Gastrocnemius medialis (tissue), 4 donors: ENCODE measurements at regions not wholly inside any gene's neighbourhood (a gene's known extent, or its start where the extent isn't known, plus 50 kb on each side); places are given as distances from the start of the nearest gene placed in this dataset.

Experiments
- ATAC-seq, 2 donors: fragments of 150-250 bp; one replicate each; pipeline ENCODE4 v1.9.1; 2016
- DNase-seq, 2 donors: peaks; one replicate each; pipeline ENCODE4 v3.0.0-alpha.2; 2019
- H3K27ac ChIP-seq, 4 donors: fragments of 200-600 bp; sonication (generic); 1 replicate in 1 of 4; 2 replicates in 3 of 4; pipeline ENCODE4 v1.5.1; 2016 to 2018; ENCODE audit warnings: mild to moderate bottlenecking in 2 of 4, moderate library complexity in 1 of 4
- H3K27me3 ChIP-seq, 3 donors: fragments of 200-600 bp; sonication (generic) in 2 of 3; 1 replicate in 1 of 3; 2 replicates in 2 of 3; pipeline versions ENCODE4 v1.5.1 to v1.6.0; 2016 to 2019; ENCODE audit warnings: mild to moderate bottlenecking in 1 of 3, moderate library complexity in 1 of 3
- H3K36me3 ChIP-seq, 2 donors: fragments of 200-600 bp; sonication (generic) in 1 of 2; one replicate each; pipeline ENCODE4 v1.5.1; 2017 to 2018
- H3K4me1 ChIP-seq, 2 donors: fragments of 200-600 bp; sonication (generic) in 1 of 2; one replicate each; pipeline ENCODE4 v1.5.1; 2016 to 2017; ENCODE audit warnings: mild to moderate bottlenecking in 2 of 2
- H3K4me3 ChIP-seq, 4 donors: fragments of 200-600 bp; sonication (generic) in 3 of 4; 1 replicate in 1 of 4; 2 replicates in 3 of 4; pipeline ENCODE4 v1.5.1; 2016 to 2019; ENCODE audit warnings: mild to moderate bottlenecking in 2 of 4
- H3K9me3 ChIP-seq, 3 donors: fragments of 200-600 bp; sonication (generic) in 2 of 3; 1 replicate in 1 of 3; 2 replicates in 2 of 3; pipeline ENCODE4 v1.5.1; 2016 to 2019
- CTCF ChIP-seq, 5 experiments: fragments of 450-650 bp in 3 of 5; fragments of 200-600 bp in 2 of 5; sonication (generic) in 2 of 5; IDR thresholded peaks in 4 of 5; conservative IDR thresholded peaks in 1 of 5; 1 replicate in 4 of 5; 2 replicates in 1 of 5; pipeline ENCODE4 v1.5.1; 2016 to 2019; ENCODE audit warnings: antibody characterized with exemption in 5 of 5, mild to moderate bottlenecking in 3 of 5, moderate library complexity in 3 of 5
- POLR2A ChIP-seq, 2 donors: fragments of 450-650 bp; IDR thresholded peaks; one replicate each; pipeline ENCODE4 v1.6.1; 2017; ENCODE audit warnings: antibody characterized with exemption in 2 of 2, mild to moderate bottlenecking in 2 of 2, moderate library complexity in 2 of 2
- in situ Hi-C, 4 donors: fragments of 200-750 bp; cut with MboI; loops; one replicate each; pipeline versions ENCODE4 v1.15.0 to v1.8.0; 2017; ENCODE audit warnings: low sequenced_read_pairs in 4 of 4
- intact Hi-C: fragments of 100-400 bp; cut with DNase I; formaldehyde crosslinking; loops from one replicate; pipeline ENCODE4 v1.15.1; 2023; ENCODE audit warnings: low total_unique reads

- Histone ChIP-seq H3K27me3 (no peaks in the 10 kb centered on the region), H3K4me1 (no peaks in the 10 kb centered on the region), H3K27ac (no peak overlapping the region), H3K9me3 (no peaks in the 10 kb centered on the region), H3K36me3 (no peaks in the 10 kb centered on the region), H3K4me3 (no peak overlapping the region)
- in situ Hi-C loops (no loop called here), intact Hi-C loops (no loop called here)
- DNase-seq (no peak), ATAC-seq (no peak)
- TF ChIP-seq POLR2A (IDR thresholded peaks at IDR 0.05): no peak
- TF ChIP-seq CTCF (IDR thresholded peaks at IDR 0.05 in 4 of 5, conservative IDR thresholded peaks at IDR 0.05 in 1 of 5): no peak
Measured at GRCh38 chr3:13717222-13717895, 162.5 kb downstream of the WNT7A start.

DNA sequence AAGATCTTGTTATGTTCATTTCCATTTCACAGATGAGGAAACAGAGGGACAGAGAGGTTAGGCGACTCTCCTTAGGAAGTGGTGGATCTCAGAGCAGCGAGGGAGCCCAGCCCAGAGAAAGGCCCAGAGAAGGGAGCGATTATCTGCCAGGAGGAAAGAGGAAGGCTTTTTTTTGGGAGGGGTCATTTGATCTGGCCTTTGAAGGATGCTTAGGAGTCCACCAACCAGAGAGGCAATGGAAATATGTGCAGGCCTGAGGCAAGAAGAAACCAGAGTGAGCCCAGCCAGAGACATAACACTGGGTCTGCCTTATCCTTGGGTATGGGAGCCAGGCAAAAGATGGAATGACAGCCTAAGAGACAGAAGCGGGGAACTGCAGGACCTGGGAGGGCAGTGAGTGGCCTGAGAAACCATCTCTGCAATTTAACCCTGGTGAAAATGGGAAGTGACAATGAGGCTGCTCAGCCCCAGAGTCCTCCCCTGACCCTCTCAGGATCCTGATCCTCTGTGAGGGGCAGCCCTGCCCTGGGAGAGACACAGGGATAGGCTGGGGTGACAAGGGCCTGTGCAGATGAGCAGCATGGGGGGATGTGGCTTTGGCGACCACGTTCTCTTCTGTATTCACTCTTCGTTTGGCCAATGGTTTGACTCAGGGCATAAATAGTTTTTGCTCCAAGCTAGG, 163.2 kb downstream of the WNT7A start:
- TF ChIP-seq CTCF (IDR thresholded peaks at IDR 0.05 in 4 of 5, conservative IDR thresholded peaks at IDR 0.05 in 1 of 5) (no peak), POLR2A (IDR thresholded peaks at IDR 0.05) (no peak)
- in situ Hi-C loops: no loop called here
- Histone ChIP-seq H3K36me3 (no peaks in the 10 kb centered on the region), H3K27me3 (no peaks in the 10 kb centered on the region), H3K4me1 (no peaks in the 10 kb centered on the region), H3K9me3 (no peaks in the 10 kb centered on the region), H3K4me3 (no peak overlapping the region), H3K27ac (no peak overlapping the region)
- DNase-seq (no peak), ATAC-seq (no peak)
- intact Hi-C loops: no loop called here

DNA sequence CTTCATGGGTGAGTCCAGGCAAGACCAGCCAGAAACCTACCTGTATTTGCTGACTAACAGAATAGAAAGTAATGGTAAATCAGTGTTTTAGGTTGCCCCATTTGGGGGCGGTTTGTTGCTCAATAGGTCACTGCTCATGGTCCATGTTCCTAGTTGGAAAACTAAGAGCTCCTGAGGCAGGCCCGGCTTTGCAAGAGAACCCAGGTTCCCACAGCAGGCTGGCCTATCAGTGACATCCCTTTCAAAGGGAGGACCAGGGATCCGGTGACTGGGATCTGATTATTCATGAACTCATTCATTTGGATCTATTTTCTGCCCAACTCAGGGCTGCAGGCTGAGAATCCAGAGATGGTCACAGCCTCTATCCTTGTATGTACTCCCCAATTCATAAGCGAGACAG, 163.9 kb downstream of the WNT7A start:
- in situ Hi-C loops: no loop called here

DNA sequence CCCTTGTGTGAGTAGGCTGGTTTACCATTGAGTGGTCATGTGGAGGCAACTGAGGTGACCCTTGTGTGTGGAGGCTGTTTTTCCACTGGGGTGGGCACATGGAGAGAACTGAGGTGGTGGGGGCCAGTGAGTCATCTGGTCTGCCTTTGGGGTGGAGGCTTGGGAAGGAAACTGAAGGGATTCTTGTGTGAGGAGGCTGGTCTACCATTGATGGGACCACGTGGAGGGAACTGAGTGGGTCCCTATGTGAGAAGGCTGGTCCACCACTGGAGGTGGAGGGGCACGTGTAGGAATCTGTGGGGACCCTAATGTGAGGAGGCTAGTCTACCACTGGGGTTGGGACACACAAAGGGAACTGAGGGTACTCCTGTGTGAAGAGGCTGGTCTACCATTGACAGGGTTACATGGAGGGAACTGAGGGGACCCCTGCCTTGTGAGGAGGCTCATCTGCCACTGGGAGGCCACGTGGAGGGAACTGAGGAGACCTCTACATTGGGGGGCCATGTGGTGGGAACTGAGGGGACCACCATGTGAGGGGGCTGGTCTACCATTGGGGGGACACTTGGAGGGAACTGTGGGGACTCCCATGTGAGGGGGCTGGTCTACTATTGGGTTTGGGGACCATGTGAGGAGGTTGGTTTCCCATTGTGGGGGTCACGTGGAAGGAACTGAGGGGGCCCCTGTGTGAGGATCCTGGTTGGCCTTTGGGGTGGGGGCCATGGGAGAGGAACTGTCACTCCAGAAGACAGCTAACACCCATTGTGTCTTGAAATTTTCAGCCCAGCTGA, 164.5 kb downstream of the WNT7A start:
- in situ Hi-C loops (no loop called here), intact Hi-C loops (no loop called here)
- H3K36me3 ChIP-seq: no peaks in the 10 kb centered on the region
- H3K9me3 ChIP-seq: no peaks in the 10 kb centered on the region
- no peaks in the 10 kb centered on the region for H3K4me1 ChIP-seq
- H3K4me3 ChIP-seq: no peak overlapping the region
- ATAC-seq: no peak
- DNase-seq: no peak
- H3K27me3 ChIP-seq: no peaks in the 10 kb centered on the region
- TF ChIP-seq POLR2A (IDR thresholded peaks at IDR 0.05) (no peak), CTCF (IDR thresholded peaks at IDR 0.05 in 4 of 5, conservative IDR thresholded peaks at IDR 0.05 in 1 of 5) (no peak)
- no peak overlapping the region for H3K27ac ChIP-seq

More for the DNA sequence above, 163.9 kb downstream of the WNT7A start:
- intact Hi-C loops: no loop called here
- TF ChIP-seq POLR2A (IDR thresholded peaks at IDR 0.05) (no peak), CTCF (IDR thresholded peaks at IDR 0.05 in 4 of 5, conservative IDR thresholded peaks at IDR 0.05 in 1 of 5) (no peak)
- Histone ChIP-seq H3K9me3 (no peaks in the 10 kb centered on the region), H3K27me3 (no peaks in the 10 kb centered on the region), H3K4me1 (no peaks in the 10 kb centered on the region), H3K27ac (no peak overlapping the region), H3K36me3 (no peaks in the 10 kb centered on the region), H3K4me3 (no peak overlapping the region)
- ATAC-seq: no peak
- no peak for DNase-seq
